ENCODE measurements at regions not wholly inside any gene's neighbourhood (a gene's known extent, or its start where the extent isn't known, plus 50 kb on each side); places are given as distances from the start of the nearest gene placed in this dataset.

DNA sequence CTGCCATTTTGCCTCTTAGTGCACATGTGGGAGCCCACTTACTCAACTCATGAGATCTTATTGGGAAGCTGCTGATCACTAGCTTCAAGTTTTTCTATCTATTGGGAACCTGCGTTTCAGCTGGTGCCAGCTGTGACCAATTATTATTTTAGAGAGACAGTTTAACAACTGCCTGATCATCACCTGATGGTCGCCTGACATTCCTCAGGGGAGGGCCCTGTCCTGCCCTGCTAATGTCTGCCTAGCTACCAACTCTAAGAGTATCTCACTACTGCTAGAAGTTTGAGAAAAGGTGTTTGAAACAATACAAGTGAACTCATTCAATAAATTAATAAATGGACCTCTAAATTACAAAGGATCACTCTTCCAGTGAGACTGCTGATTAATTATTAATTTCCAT lies 95.5 kb downstream of the PCDH7 start:
- TF ChIP-seq, protein P1, sequence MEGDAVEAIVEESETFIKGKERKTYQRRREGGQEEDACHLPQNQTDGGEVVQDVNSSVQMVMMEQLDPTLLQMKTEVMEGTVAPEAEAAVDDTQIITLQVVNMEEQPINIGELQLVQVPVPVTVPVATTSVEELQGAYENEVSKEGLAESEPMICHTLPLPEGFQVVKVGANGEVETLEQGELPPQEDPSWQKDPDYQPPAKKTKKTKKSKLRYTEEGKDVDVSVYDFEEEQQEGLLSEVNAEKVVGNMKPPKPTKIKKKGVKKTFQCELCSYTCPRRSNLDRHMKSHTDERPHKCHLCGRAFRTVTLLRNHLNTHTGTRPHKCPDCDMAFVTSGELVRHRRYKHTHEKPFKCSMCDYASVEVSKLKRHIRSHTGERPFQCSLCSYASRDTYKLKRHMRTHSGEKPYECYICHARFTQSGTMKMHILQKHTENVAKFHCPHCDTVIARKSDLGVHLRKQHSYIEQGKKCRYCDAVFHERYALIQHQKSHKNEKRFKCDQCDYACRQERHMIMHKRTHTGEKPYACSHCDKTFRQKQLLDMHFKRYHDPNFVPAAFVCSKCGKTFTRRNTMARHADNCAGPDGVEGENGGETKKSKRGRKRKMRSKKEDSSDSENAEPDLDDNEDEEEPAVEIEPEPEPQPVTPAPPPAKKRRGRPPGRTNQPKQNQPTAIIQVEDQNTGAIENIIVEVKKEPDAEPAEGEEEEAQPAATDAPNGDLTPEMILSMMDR (IDR thresholded peaks at IDR 0.05): no peak
- TF ChIP-seq TCF7L2 (IDR thresholded peaks at IDR 0.05; ENCODE audit: low read depth, low read length) (no peak), POLR2AphosphoS5 (IDR thresholded peaks at IDR 0.05; ENCODE audit: low read depth, low read length) (no peak), SIN3A (IDR thresholded peaks at IDR 0.05; ENCODE audit: borderline replicate concordance, insufficient read depth, low read depth, low read length) (no peak)
- TF ChIP-seq, protein P2, sequence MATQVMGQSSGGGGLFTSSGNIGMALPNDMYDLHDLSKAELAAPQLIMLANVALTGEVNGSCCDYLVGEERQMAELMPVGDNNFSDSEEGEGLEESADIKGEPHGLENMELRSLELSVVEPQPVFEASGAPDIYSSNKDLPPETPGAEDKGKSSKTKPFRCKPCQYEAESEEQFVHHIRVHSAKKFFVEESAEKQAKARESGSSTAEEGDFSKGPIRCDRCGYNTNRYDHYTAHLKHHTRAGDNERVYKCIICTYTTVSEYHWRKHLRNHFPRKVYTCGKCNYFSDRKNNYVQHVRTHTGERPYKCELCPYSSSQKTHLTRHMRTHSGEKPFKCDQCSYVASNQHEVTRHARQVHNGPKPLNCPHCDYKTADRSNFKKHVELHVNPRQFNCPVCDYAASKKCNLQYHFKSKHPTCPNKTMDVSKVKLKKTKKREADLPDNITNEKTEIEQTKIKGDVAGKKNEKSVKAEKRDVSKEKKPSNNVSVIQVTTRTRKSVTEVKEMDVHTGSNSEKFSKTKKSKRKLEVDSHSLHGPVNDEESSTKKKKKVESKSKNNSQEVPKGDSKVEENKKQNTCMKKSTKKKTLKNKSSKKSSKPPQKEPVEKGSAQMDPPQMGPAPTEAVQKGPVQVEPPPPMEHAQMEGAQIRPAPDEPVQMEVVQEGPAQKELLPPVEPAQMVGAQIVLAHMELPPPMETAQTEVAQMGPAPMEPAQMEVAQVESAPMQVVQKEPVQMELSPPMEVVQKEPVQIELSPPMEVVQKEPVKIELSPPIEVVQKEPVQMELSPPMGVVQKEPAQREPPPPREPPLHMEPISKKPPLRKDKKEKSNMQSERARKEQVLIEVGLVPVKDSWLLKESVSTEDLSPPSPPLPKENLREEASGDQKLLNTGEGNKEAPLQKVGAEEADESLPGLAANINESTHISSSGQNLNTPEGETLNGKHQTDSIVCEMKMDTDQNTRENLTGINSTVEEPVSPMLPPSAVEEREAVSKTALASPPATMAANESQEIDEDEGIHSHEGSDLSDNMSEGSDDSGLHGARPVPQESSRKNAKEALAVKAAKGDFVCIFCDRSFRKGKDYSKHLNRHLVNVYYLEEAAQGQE (IDR thresholded peaks at IDR 0.05; ENCODE audit: insufficient read depth in 1 of 2, low read depth in 2 of 2, low read length in 1 of 2): no peak

All from Panc1 (cell line).